ENCODE measurements at regions not wholly inside any gene's neighbourhood (a gene's known extent, or its start where the extent isn't known, plus 50 kb on each side); places are given as distances from the start of the nearest gene placed in this dataset.
"Not testable (repeated sequence)": the region's sequence is repeated elsewhere in the genome, so short reads cannot be mapped to it uniquely, and the experiment has no call there.

- in situ Hi-C loops (cut with MboI; ENCODE audit: low sequenced_read_pairs, unreplicated experiment), result no loop called here
- no peak for DNase-seq (ENCODE audit: low spot score)
- TF ChIP-seq CTCF (IDR thresholded peaks at IDR 0.05; ENCODE audit: borderline replicate concordance, control extremely low read depth, extremely low read depth, insufficient read depth, missing control alignments), result no peak
Observed at GRCh38 chr20:53645582-53645897, 51.9 kb upstream of the ZNF217 start.

GRCh38 chr20:53644108-53644507, 50.5 kb upstream of the ZNF217 start:
- in situ Hi-C loops (cut with MboI; ENCODE audit: low sequenced_read_pairs, unreplicated experiment); DNase-seq (ENCODE audit: low spot score): not testable (repeated sequence)
